ENCODE measurements at regions not wholly inside any gene's neighbourhood (a gene's known extent, or its start where the extent isn't known, plus 50 kb on each side); places are given as distances from the start of the nearest gene placed in this dataset.

DNA sequence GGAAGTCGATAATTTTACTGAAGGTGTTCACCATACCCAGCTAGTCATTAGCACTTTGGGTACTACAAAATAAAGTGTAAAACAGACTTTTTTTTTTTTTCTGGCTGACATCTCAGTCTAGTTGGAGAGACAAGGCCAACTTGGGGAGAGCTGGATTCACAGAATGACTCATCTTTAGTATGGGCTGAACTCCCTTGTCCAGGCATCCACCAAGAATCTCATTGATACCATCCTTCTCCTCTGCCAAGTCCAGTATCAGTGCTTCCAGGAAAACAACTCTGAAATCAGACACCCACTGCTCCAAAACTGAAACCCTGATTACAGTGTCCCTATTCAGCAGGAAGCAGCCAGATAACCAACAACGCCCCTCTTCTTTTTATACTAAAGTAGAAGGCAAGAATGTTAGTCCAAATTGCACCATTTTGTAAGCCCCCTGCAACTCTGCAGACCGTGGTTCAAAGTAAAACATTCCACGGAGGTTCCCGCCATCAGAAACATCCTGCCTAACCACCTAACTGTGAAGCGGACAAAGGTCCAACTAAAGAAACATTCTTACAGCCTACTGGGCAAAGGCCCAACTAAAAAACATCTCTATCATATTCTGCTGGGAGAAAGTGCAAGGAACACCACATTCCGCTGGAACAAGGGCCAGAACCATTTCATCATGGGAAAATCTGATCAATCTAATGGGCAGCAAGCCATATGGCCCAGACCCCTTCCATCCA is 728.2 kb downstream of the BRINP1 start:
- H2AFZ ChIP-seq (ENCODE audit: low read length) = no peak overlapping the region
- H3K79me2 ChIP-seq (ENCODE audit: control insufficient read depth, insufficient read depth, low read length) = no peaks in the 10 kb centered on the region
- no peak overlapping the region for H3K9ac ChIP-seq (ENCODE audit: insufficient read depth, low read length)
- H3K4me2 ChIP-seq (ENCODE audit: extremely low read depth, insufficient read depth, low read length) = no peak overlapping the region
- H3K4me1 ChIP-seq (ENCODE audit: control insufficient read depth, extremely low read depth, insufficient read depth, low read length) = no peaks in the 10 kb centered on the region
- DNase-seq (ENCODE audit: low read depth in 2 of 2) = peak in 1 of 2 donors; percentile 73
- TF ChIP-seq CTCF (conservative IDR thresholded peaks at IDR 0.05 in 1 of 2, IDR thresholded peaks at IDR 0.05 in 1 of 2; ENCODE audit: low read depth in 1 of 2, low read length in 2 of 2) (no peak), EZH2 (IDR thresholded peaks at IDR 0.05; ENCODE audit: low read length, missing control alignments) (no peak)
- no peak overlapping the region for H3K4me3 ChIP-seq (replicated peaks in 1 of 4; ENCODE audit: control extremely low read depth in 1 of 4, insufficient read depth in 1 of 4, low read depth in 3 of 4, low read length in 4 of 4)
- no peaks in the 10 kb centered on the region for H3K36me3 ChIP-seq (ENCODE audit: control insufficient read depth, insufficient read depth, low read length)
- no peaks in the 10 kb centered on the region for H3K9me3 ChIP-seq (ENCODE audit: control insufficient read depth, insufficient read depth, low read depth, low read length)
- H3K27me3 ChIP-seq (ENCODE audit: control insufficient read depth, insufficient read depth, low read length) = no peaks in the 10 kb centered on the region
- H4K20me1 ChIP-seq (ENCODE audit: control insufficient read depth, extremely low read depth, insufficient read depth, low read length) = no peaks in the 10 kb centered on the region
- no peak overlapping the region for H3K27ac ChIP-seq (ENCODE audit: insufficient read depth, low read length)

GRCh38 chr9:118643118-118643517 is 726.1 kb downstream of the BRINP1 start:
- Histone ChIP-seq H3K27me3 (ENCODE audit: control insufficient read depth, insufficient read depth, low read length) (no peaks in the 10 kb centered on the region), H3K4me2 (ENCODE audit: extremely low read depth, insufficient read depth, low read length) (no peak overlapping the region)
- peak in 1 of 2 donors; percentile 78 for DNase-seq (ENCODE audit: low read depth in 2 of 2)

DNA sequence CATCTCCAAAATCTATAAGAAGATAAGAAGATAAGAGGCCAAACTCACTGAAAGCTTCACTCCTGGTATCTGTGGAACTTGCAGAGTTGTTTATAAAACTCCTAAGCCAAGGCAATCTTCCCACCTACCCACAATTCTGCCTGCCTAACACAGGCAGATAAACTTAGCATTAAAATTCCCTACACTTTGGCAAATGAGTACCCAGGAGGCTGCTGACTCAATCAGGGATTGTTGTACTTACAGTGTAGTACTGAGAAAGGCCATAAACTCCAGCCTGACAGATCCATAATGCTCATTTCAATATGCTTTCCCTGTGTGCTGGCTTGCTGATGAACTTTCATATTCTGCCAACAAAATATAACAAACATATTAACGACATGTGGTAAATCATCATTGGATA is 725.2 kb downstream of the BRINP1 start:
- DNase-seq (ENCODE audit: low read depth in 2 of 2) = peak in 1 of 2 donors; percentile 0
- H3K9me3 ChIP-seq (ENCODE audit: control insufficient read depth, insufficient read depth, low read depth, low read length) = no peaks in the 10 kb centered on the region
- H3K4me2 ChIP-seq (ENCODE audit: extremely low read depth, insufficient read depth, low read length) = no peak overlapping the region
- H3K27me3 ChIP-seq (ENCODE audit: control insufficient read depth, insufficient read depth, low read length) = no peaks in the 10 kb centered on the region
- no peak overlapping the region for H3K9ac ChIP-seq (ENCODE audit: insufficient read depth, low read length)
- H4K20me1 ChIP-seq (ENCODE audit: control insufficient read depth, extremely low read depth, insufficient read depth, low read length) = no peaks in the 10 kb centered on the region
- no peak overlapping the region for H3K4me3 ChIP-seq (replicated peaks in 1 of 4; ENCODE audit: control extremely low read depth in 1 of 4, insufficient read depth in 1 of 4, low read depth in 3 of 4, low read length in 4 of 4)
- no peaks in the 10 kb centered on the region for H3K79me2 ChIP-seq (ENCODE audit: control insufficient read depth, insufficient read depth, low read length)
- no peak for TF ChIP-seq EZH2 (IDR thresholded peaks at IDR 0.05; ENCODE audit: low read length, missing control alignments)
- TF ChIP-seq CTCF (conservative IDR thresholded peaks at IDR 0.05 in 1 of 2, IDR thresholded peaks at IDR 0.05 in 1 of 2; ENCODE audit: low read depth in 1 of 2, low read length in 2 of 2) = no peak
- no peak overlapping the region for H2AFZ ChIP-seq (ENCODE audit: low read length)
- no peaks in the 10 kb centered on the region for H3K4me1 ChIP-seq (ENCODE audit: control insufficient read depth, extremely low read depth, insufficient read depth, low read length)
- H3K36me3 ChIP-seq (ENCODE audit: control insufficient read depth, insufficient read depth, low read length) = no peaks in the 10 kb centered on the region
- no peak overlapping the region for H3K27ac ChIP-seq (ENCODE audit: insufficient read depth, low read length)

More at GRCh38 chr9:118643118-118643517, 726.1 kb downstream of the BRINP1 start:
- H3K4me3 ChIP-seq (replicated peaks in 1 of 4; ENCODE audit: control extremely low read depth in 1 of 4, insufficient read depth in 1 of 4, low read depth in 3 of 4, low read length in 4 of 4) = no peak overlapping the region
- no peak overlapping the region for H3K9ac ChIP-seq (ENCODE audit: insufficient read depth, low read length)
- no peaks in the 10 kb centered on the region for H3K9me3 ChIP-seq (ENCODE audit: control insufficient read depth, insufficient read depth, low read depth, low read length)
- no peaks in the 10 kb centered on the region for H3K79me2 ChIP-seq (ENCODE audit: control insufficient read depth, insufficient read depth, low read length)
- no peak for TF ChIP-seq CTCF (conservative IDR thresholded peaks at IDR 0.05 in 1 of 2, IDR thresholded peaks at IDR 0.05 in 1 of 2; ENCODE audit: low read depth in 1 of 2, low read length in 2 of 2)
- TF ChIP-seq EZH2 (IDR thresholded peaks at IDR 0.05; ENCODE audit: low read length, missing control alignments) = no peak
- H3K36me3 ChIP-seq (ENCODE audit: control insufficient read depth, insufficient read depth, low read length) = no peaks in the 10 kb centered on the region
- H4K20me1 ChIP-seq (ENCODE audit: control insufficient read depth, extremely low read depth, insufficient read depth, low read length) = no peaks in the 10 kb centered on the region
- no peak overlapping the region for H2AFZ ChIP-seq (ENCODE audit: low read length)
- no peak overlapping the region for H3K27ac ChIP-seq (ENCODE audit: insufficient read depth, low read length)
- no peaks in the 10 kb centered on the region for H3K4me1 ChIP-seq (ENCODE audit: control insufficient read depth, extremely low read depth, insufficient read depth, low read length)
